Adipocyte (in vitro differentiated cells): ENCODE measurements at regions not wholly inside any gene's neighbourhood (a gene's known extent, or its start where the extent isn't known, plus 50 kb on each side); places are given as distances from the start of the nearest gene placed in this dataset.
"Not testable (repeated sequence)": the region's sequence is repeated elsewhere in the genome, so short reads cannot be mapped to it uniquely, and the experiment has no call there.

Experiments used
- DNase-seq: peaks from one replicate; pipeline ENCODE4 v3.0.0-alpha.2; 2015; ENCODE audit warnings: low read depth
- H3K27me3 ChIP-seq: replicated peaks from 2 replicates; pipeline ENCODE4 v1.7.0; 2013; ENCODE audit warnings: mild to moderate bottlenecking, low read length, moderate library complexity; ENCODE audit not compliant: control insufficient read depth, insufficient read depth
- H3K36me3 ChIP-seq: 2 replicates; pipeline ENCODE4 v1.7.0; 2013; ENCODE audit warnings: low read length, mild to moderate bottlenecking, moderate library complexity; ENCODE audit not compliant: control insufficient read depth, insufficient read depth, severe bottlenecking
- H3K4me1 ChIP-seq: 2 replicates; pipeline ENCODE4 v1.7.0; 2013; ENCODE audit warnings: mild to moderate bottlenecking, low read length, moderate library complexity; ENCODE audit not compliant: control insufficient read depth, insufficient read depth
- H3K4me3 ChIP-seq: 2 replicates; pipeline ENCODE4 v1.7.0; 2013; ENCODE audit warnings: mild to moderate bottlenecking, low read length, moderate library complexity
- H3K9ac ChIP-seq: 2 replicates; pipeline ENCODE4 v1.7.0; 2013; ENCODE audit warnings: mild to moderate bottlenecking, low read length, moderate library complexity
- H3K9me3 ChIP-seq: 2 replicates; pipeline ENCODE4 v1.7.0; 2013; ENCODE audit warnings: mild to moderate bottlenecking, low read length, moderate library complexity; ENCODE audit not compliant: control insufficient read depth

DNA sequence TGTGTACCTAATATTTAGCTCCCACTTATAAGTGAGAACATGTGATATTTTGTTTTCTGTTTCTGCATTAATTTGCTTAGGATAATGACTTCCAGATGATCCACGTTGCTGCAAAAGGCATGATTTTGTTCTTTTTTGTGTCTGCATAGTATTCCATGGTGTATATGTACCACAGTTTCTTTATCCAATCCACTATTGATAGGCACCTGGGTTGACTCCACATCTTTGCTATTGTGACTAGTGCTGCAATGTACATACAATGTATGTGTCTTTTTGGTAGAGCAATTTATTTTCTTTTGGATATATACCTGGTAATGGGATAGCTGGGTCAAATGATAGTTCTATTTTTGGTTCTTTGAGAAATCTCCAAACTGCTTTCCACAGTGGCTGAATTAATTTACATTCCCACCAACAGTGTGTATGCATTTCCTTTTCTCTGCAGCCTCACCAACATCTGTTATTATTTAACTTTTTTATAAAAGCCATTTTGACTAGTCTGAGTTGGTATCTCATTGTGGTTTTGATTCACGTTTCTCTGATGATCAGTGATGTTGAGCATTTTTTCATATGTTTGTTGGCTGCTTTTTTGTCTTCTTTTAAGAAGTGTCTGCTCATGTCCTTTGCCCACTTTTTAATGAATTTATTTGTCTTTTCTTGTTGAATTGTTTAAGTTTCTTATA, 102.8 kb upstream of the GAS1 start:
- H3K27me3 ChIP-seq, H3K4me1 ChIP-seq, H3K9ac ChIP-seq, H3K36me3 ChIP-seq, DNase-seq, H3K9me3 ChIP-seq, H3K4me3 ChIP-seq: not testable (repeated sequence)

DNA sequence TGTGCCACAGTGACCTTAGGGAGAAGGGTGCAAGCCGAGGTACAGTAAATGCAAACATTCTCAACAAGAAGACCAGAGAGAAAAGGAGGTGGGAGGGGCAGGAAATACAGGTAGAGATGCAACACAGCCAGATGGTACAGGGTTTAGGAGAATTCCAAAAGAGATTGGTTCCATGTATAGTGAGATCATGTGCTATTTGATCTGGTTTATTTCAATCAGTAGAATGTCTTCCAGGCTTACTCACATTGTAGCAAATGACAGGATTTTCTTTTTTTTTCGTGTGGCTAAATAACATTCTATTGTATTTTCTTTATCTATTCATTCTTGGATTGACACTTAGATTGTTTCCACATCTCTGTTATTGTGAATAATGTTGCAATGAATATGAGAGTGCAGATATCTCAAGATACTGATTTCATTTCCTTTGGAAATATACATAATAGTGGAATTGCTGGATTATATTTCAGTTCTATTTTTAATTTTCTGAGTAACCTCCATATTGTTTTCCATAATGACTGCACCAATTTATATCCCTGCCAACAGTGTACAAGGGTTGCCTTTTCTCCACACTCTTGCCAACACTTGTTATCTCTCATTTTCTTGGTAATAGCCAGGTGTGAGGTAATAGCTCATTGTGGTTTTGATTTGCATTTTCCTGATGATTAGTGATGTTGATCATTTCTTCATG, 107.8 kb upstream of the GAS1 start:
- Histone ChIP-seq H3K4me1 (peaks cover 3% of the 10 kb centered on the region), H3K9me3 (no peaks in the 10 kb centered on the region), H3K9ac (no peak overlapping the region), H3K27me3 (no peaks in the 10 kb centered on the region), H3K36me3 (no peaks in the 10 kb centered on the region), H3K4me3 (no peak overlapping the region)
- DNase-seq: no peak

DNA sequence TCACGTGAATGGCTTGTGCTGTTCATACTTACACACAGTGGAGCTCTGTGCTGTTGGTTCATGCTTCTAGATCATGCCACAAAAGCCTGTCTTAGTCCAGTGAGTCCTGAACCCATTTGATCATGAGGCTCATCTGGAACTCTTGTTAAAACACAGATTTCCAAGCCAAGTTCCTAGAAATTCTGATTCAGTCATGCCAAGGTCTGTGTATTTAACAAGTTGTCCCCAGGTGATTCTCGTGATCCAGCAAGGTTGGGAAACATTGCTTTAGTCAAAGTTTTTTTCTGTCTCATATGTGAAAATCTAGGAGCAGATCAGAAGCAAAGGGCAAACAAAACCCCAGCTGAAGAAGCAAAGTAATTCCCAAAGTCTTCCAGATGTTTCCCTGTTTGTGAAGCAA, 112.5 kb upstream of the GAS1 start:
- no peaks in the 10 kb centered on the region for H3K36me3 ChIP-seq
- H3K4me1 ChIP-seq: peaks cover 25% of the 10 kb centered on the region
- H3K9me3 ChIP-seq: no peaks in the 10 kb centered on the region
- DNase-seq: no peak
- H3K4me3 ChIP-seq: no peak overlapping the region
- H3K9ac ChIP-seq: no peak overlapping the region
- H3K27me3 ChIP-seq: no peaks in the 10 kb centered on the region

DNA sequence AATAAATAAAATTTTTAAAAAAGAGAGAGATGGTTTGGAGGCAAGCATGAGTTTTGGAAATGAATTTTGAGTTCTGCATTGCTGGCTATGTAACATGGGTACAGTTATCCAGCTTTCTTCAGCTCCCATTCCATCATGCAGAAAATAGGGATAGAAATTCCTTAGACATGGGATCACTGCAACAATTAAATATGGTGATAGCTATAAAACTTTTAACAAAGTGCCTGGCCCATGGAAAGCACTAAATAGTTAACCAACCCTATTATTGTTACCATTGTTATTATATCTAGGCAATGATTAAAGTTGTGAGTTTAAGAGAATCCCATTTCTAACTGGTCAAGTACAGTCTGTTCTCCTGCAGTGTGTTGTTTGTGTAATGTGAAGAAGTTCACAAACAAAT, 115.4 kb upstream of the GAS1 start:
- Histone ChIP-seq H3K4me1 (peaks cover 49% of the 10 kb centered on the region), H3K4me3 (peak overlapping the region; percentile 52), H3K9ac (peak overlapping the region; percentile 77), H3K27me3 (no peaks in the 10 kb centered on the region), H3K9me3 (no peaks in the 10 kb centered on the region), H3K36me3 (no peaks in the 10 kb centered on the region)
- no peak for DNase-seq

DNA sequence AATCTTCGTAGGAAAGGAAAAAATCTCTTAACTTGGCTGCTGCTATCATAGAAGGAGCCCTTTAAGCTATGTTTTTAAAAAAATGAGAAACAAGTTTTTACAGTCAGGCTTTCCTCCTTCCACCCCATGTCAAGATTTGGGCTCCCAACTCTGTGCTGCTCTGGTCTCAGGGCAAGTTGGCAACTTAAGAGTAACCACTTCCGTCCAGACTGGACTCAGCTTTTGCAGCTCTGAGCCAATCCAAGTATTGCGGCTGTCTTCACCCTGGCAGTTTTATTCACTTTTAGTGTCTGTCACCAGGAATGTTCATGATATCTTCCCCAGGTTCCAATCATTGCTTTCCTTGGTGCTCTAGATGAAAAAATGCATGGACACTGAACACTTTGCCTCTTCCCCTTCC, 115.9 kb upstream of the GAS1 start:
- peak; percentile 6 for DNase-seq
- no peaks in the 10 kb centered on the region for H3K9me3 ChIP-seq
- peaks cover 50% of the 10 kb centered on the region for H3K4me1 ChIP-seq
- H3K27me3 ChIP-seq: no peaks in the 10 kb centered on the region
- H3K9ac ChIP-seq: peak overlapping the region; percentile 77
- H3K36me3 ChIP-seq: no peaks in the 10 kb centered on the region
- peak overlapping the region; percentile 52 for H3K4me3 ChIP-seq

DNA sequence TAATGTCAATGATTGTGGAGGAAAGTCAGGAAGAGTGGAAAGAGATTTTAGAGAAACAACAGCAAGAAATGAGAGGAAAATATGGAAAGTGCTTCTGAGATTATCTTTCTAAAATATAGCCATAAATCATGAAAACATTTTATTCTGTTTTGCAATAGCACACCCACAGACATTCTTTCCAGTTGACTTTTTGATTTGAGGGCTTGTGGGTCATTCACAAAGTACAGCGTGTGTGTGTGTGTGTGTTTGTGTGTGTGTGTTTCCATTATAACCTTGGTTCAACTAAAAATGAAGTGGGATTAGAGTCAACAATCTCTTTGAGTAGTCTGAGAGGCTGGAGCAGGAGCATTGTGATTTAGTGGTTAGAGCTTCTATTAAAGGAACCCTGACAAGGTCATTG, 116.6 kb upstream of the GAS1 start:
- Histone ChIP-seq H3K9me3 (no peaks in the 10 kb centered on the region), H3K4me3 (peak overlapping the region; percentile 39), H3K27me3 (no peaks in the 10 kb centered on the region), H3K36me3 (no peaks in the 10 kb centered on the region), H3K4me1 (peaks cover 50% of the 10 kb centered on the region), H3K9ac (peak overlapping the region; percentile 77)
- DNase-seq: peak; percentile 72

DNA sequence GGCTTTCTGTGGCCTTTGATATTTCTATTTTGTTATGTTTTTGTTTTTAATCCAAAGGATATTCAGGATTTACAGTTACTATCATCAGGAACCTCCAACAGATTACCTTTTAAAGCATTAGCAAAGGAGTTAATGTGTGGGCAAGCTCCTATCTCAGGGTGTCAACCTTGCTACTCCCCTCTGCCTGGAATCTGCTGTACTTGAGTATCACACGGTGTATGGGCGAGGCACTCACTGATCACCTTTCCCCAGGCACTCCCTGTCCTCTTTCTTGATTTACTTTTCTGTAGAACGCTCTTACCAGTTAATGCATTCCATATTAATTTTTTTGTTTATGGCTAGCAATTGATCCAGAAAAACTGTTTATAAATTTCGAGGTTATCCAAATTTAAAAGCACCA, 117.0 kb upstream of the GAS1 start:
- Histone ChIP-seq H3K9me3 (no peaks in the 10 kb centered on the region), H3K4me1 (peaks cover 51% of the 10 kb centered on the region), H3K27me3 (no peaks in the 10 kb centered on the region), H3K36me3 (no peaks in the 10 kb centered on the region), H3K4me3 (no peak overlapping the region), H3K9ac (peak overlapping the region; percentile 69)
- no peak for DNase-seq

DNA sequence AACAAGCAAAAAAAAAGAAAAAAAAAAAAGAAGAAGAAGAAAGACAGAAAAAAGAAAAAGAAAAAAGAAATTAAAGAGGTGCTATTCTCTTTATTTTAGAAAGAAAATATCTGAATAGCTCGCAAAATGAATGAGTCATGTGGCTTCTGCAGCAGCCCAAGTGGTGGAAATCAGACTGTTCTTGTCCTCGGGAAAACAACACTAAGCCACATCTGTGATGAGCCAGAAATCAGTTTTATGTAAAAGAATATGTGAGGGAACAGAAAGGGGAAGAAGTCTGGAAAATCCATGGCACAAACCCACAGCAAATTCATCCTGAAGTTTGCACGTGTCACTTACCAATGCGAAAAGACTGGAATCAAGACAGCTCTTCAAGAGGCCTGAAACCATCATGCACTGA, 118.7 kb upstream of the GAS1 start:
- DNase-seq: no peak
- Histone ChIP-seq H3K9ac (peak overlapping the region; percentile 39), H3K4me1 (peaks cover 60% of the 10 kb centered on the region), H3K36me3 (no peaks in the 10 kb centered on the region), H3K9me3 (no peaks in the 10 kb centered on the region), H3K4me3 (no peak overlapping the region), H3K27me3 (no peaks in the 10 kb centered on the region)

DNA sequence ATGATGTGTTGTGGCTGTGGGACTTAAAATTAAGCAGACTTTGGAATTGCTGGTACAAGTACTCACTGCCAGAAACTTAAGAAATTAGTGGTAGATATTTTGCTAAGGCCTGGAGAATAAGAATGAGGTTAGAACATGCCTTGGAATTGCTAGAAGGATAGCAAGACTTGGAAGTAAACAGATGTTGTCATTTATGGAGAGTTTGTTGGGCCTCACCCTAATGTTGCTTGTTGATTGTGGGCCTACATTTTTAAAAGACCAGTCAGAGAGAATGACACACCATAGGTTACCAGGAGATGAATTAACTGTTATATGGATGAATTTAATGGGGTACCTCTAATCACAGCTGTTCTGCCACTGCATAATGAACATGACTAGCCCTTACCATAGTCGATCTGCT, 120.1 kb upstream of the GAS1 start:
- no peak overlapping the region for H3K4me3 ChIP-seq
- H3K9ac ChIP-seq: no peak overlapping the region
- H3K4me1 ChIP-seq: peaks cover 60% of the 10 kb centered on the region
- DNase-seq: peak; percentile 10
- no peaks in the 10 kb centered on the region for H3K27me3 ChIP-seq
- H3K36me3 ChIP-seq: no peaks in the 10 kb centered on the region
- no peaks in the 10 kb centered on the region for H3K9me3 ChIP-seq

DNA sequence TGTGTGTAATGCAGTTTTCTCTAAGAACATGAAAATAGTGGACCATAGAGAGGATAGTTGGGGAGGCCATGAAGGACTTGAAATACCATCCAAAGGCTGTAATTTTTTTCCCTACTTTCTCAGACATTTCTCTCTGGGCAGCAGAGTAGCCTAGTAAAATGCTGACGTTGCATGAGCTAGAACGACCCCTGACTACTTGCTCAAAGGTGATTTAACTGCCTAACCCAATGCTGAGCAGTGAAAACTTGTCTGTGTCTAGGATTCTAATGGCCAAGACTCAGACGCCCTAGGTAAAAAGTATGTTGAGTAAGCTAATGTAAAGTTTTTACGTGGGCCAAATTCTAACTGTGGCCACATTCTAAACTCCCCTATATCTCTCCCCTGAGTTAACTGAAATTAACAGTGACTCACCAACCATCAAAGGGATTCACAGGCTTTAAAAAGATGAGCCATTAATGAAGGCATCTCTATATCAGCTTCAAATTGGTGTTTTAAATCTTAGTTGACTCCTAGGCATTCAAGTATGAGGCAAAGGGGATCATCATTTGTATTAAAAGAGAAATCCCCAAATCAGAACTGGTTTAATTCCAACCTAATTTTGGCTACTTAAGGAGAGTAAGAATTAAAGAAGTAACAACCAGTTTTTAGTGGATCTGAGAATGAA, 121.0 kb upstream of the GAS1 start:
- Histone ChIP-seq H3K36me3 (no peaks in the 10 kb centered on the region), H3K27me3 (no peaks in the 10 kb centered on the region), H3K9ac (no peak overlapping the region), H3K4me3 (no peak overlapping the region), H3K4me1 (peaks cover 53% of the 10 kb centered on the region), H3K9me3 (no peaks in the 10 kb centered on the region)
- no peak for DNase-seq

DNA sequence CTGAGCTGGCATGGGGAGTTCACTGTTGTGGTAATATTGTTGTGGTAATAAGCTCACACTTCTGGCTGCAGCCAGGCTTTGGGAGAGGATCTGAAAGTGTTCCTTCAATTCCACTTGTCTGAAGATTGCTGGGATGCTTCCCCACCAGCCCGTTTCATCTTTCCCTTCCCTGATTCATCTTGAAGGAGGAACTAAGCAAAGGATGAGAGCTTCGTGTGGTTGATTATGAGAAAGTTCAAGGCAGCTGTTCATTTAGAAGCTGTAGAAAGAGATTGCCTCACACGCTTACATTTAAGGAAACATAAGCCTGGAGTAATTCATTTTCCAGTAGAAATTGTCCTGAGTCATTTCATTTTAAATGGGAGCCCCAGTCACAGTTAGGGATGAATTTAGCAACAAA, 122.4 kb upstream of the GAS1 start:
- Histone ChIP-seq H3K9me3 (no peaks in the 10 kb centered on the region), H3K4me3 (no peak overlapping the region), H3K4me1 (peaks cover 39% of the 10 kb centered on the region), H3K36me3 (no peaks in the 10 kb centered on the region), H3K9ac (no peak overlapping the region), H3K27me3 (no peaks in the 10 kb centered on the region)
- peak; percentile 63 for DNase-seq
